ENCODE measurements at regions not wholly inside any gene's neighbourhood (a gene's known extent, or its start where the extent isn't known, plus 50 kb on each side); places are given as distances from the start of the nearest gene placed in this dataset.
A peak's percentile ranks its signal among the peaks of the same experiment; 100 is the strongest.

GRCh38 chr18:65124633-65125032 lies 626.2 kb upstream of the CDH7 start:
- no peak for DNase-seq

GRCh38 chr18:65103864-65104263 lies 646.9 kb upstream of the CDH7 start:
- no peak for DNase-seq

GRCh38 chr18:65093346-65093745 lies 657.5 kb upstream of the CDH7 start:
- DNase-seq = no peak

- DNase-seq = peak; percentile 11
These were observed 659.0 kb upstream of the CDH7 start for GRCh38 chr18:65091744-65092329.

- no peak for DNase-seq
These were observed 667.9 kb upstream of the CDH7 start for GRCh38 chr18:65082907-65083306.

- no peak for DNase-seq
These were observed 669.0 kb upstream of the CDH7 start for GRCh38 chr18:65081786-65082185.

- DNase-seq = no peak
These were observed 677.7 kb upstream of the CDH7 start for GRCh38 chr18:65073060-65073550.

- DNase-seq = no peak
These were observed 693.3 kb upstream of the CDH7 start for GRCh38 chr18:65057439-65058083.

- DNase-seq = no peak
These were observed 694.2 kb upstream of the CDH7 start for GRCh38 chr18:65056575-65056974.

- no peak for DNase-seq
These were observed 701.2 kb upstream of the CDH7 start for GRCh38 chr18:65049586-65049985.

- no peak for DNase-seq
These were observed 711.2 kb upstream of the CDH7 start for GRCh38 chr18:65039578-65039977.

- no peak for DNase-seq
These were observed 715.1 kb upstream of the CDH7 start for GRCh38 chr18:65035701-65036100.

- no peak for DNase-seq
These were observed 725.1 kb upstream of the CDH7 start for GRCh38 chr18:65025756-65026155.

- no peak for DNase-seq
These were observed 729.8 kb upstream of the CDH7 start for GRCh38 chr18:65021021-65021420.

GRCh38 chr18:65018184-65018583 lies 732.6 kb upstream of the CDH7 start:
- DNase-seq = no peak

GRCh38 chr18:65017372-65017760 lies 733.4 kb upstream of the CDH7 start:
- DNase-seq = no peak

- DNase-seq = no peak
These were observed 734.0 kb upstream of the CDH7 start for GRCh38 chr18:65016631-65017371.

GRCh38 chr18:64994370-64994769 lies 756.4 kb upstream of the CDH7 start:
- DNase-seq = no peak

GRCh38 chr18:64993695-64994094 lies 757.1 kb upstream of the CDH7 start:
- no peak for DNase-seq

GRCh38 chr18:64992654-64993053 lies 758.2 kb upstream of the CDH7 start:
- no peak for DNase-seq

GRCh38 chr18:64991102-64991501 lies 759.7 kb upstream of the CDH7 start:
- DNase-seq = no peak

- no peak for DNase-seq
These were observed 763.8 kb upstream of the CDH7 start for GRCh38 chr18:64986906-64987495.

GRCh38 chr18:64983497-64984238 lies 767.1 kb upstream of the CDH7 start:
- no peak for DNase-seq

Data from KG1 (cell line).